GM12864 (cell line): ENCODE measurements at regions not wholly inside any gene's neighbourhood (a gene's known extent, or its start where the extent isn't known, plus 50 kb on each side); places are given as distances from the start of the nearest gene placed in this dataset.

Experiments used
- DNase-seq: peaks from one replicate; pipeline ENCODE4 v3.0.0-alpha.2; 2011; ENCODE audit warnings: low read depth
- H3K4me3 ChIP-seq: 2 replicates; pipeline ENCODE4 v1.5.1; 2011; ENCODE audit warnings: mild to moderate bottlenecking, low read depth, low read length, control low read depth
- TF ChIP-seq, protein P1 (sequence below): IDR thresholded peaks from 2 replicates; pipeline ENCODE4 v1.5.1; 2011; ENCODE audit warnings: low read depth, mild to moderate bottlenecking, moderate library complexity, low read length, control low read depth, inconsistent platforms; ENCODE audit errors: missing control alignments

GRCh38 chr18:61949946-61950345, 57.1 kb upstream of the RNF152 start:
- no peak overlapping the region for H3K4me3 ChIP-seq
- TF ChIP-seq, protein P1, sequence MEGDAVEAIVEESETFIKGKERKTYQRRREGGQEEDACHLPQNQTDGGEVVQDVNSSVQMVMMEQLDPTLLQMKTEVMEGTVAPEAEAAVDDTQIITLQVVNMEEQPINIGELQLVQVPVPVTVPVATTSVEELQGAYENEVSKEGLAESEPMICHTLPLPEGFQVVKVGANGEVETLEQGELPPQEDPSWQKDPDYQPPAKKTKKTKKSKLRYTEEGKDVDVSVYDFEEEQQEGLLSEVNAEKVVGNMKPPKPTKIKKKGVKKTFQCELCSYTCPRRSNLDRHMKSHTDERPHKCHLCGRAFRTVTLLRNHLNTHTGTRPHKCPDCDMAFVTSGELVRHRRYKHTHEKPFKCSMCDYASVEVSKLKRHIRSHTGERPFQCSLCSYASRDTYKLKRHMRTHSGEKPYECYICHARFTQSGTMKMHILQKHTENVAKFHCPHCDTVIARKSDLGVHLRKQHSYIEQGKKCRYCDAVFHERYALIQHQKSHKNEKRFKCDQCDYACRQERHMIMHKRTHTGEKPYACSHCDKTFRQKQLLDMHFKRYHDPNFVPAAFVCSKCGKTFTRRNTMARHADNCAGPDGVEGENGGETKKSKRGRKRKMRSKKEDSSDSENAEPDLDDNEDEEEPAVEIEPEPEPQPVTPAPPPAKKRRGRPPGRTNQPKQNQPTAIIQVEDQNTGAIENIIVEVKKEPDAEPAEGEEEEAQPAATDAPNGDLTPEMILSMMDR = no peak
- no peak for DNase-seq

DNA sequence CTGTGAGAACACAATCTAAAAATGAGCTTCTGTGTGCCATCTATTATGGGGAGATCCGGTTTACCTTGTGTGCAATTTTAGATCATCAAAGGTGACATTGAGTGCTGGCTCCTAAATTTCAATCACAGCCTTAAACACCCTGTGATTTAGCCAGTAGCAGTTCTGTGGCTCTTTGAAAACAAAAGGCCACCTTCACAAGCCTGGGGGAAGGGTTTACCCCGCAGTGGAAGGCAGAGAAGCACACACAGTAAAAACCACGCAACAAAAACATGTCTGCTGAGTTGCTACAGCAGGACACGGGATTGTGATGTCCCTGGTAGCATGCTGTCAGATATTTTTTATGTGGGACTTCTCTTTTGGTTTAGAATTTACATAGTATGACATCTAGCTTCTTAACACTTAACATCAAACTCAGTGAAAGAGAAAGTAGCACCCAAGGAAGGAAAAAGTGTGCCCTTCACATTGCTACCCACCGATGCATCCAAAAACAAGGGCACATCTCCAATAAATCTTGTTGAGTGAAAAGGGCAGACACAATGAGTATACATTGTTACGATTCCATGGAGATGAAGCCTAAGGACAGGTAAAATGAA, 56.1 kb upstream of the RNF152 start:
- no peak for DNase-seq
- no peak overlapping the region for H3K4me3 ChIP-seq
- TF ChIP-seq, protein P1 = no peak

- TF ChIP-seq, protein P1 = no peak
- no peak overlapping the region for H3K4me3 ChIP-seq
- DNase-seq = no peak
Measured at GRCh38 chr18:61948281-61948741, 55.5 kb upstream of the RNF152 start.

DNA sequence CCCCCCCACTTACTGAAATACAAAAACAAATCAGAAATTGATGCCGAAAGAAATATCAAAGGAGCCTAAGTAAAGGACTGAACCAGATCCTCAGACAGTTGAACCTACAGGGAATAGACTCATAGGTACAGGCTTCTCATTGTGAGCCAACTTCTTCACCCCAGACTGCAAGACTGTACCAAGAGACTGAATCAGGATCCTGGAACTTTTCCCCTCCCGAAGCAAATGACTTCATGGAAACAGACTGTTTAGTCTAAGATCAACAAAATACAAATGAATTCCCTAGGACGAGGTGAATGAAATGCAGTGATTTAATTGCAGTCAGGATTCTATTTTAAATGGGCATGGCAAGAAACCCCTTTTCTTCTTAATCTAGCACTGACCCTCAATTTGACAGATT, 53.6 kb upstream of the RNF152 start:
- TF ChIP-seq, protein P1 = no peak
- no peak overlapping the region for H3K4me3 ChIP-seq
- DNase-seq = no peak

DNA sequence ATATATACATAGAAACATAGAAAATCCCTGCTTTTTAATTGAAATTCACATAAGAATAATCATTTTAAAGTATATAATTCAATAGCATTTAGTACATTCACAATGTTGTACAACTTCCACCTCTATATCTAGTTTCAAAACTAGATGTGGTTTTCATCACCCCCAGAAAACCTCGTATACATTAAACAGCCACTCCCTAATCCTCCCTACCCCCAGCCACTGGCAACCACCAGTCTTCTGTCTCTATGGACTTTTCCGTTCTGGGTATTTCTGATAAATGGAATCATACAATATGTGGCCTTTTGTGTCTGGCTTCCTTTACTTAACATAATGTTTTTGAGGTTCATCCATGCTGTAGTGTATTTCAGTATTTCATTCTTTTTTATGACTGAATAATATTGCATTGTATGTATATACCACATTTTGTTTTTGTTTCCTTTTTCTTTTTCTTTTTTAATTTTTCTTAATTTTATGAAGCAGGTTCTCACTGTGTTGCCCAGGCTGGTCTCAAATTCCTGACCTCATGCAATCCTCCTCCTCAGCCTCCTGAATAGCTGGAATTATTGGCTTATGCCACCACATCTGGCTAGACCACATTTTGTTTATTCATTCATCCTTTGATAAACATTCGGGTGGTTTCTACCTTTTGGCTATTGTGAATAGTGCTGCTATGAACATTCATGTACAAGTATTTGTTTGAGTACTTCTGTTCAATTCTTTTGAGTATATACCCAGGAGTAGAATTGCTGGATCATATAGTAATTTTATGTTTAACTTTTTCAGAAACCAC, 50.6 kb upstream of the RNF152 start:
- DNase-seq = no peak
- TF ChIP-seq, protein P1 = no peak
- H3K4me3 ChIP-seq = no peak overlapping the region
